Smooth muscle cell (in vitro differentiated cells): ENCODE measurements at regions not wholly inside any gene's neighbourhood (a gene's known extent, or its start where the extent isn't known, plus 50 kb on each side); places are given as distances from the start of the nearest gene placed in this dataset.

Experiments
- DNase-seq: peaks from one replicate; lab custom pipeline; 2025; ENCODE audit not compliant: unreplicated experiment; lab: John Stamatoyannopoulos, UW
- H2AFZ ChIP-seq: fragments of 200-600 bp; sonication (generic); 2 replicates; pipeline ENCODE4 v1.6.0; 2016; ENCODE audit warnings: antibody characterized with exemption, low read depth, mild to moderate bottlenecking
- H3F3A ChIP-seq: fragments of 200-600 bp; sonication (generic); 2 replicates; pipeline ENCODE4 v1.6.0; 2017; ENCODE audit warnings: antibody characterized with exemption, low read depth
- H3K27ac ChIP-seq: fragments of 200-600 bp; sonication (generic); 2 replicates; pipeline ENCODE4 v1.5.1; 2016; ENCODE audit warnings: low read depth, mild to moderate bottlenecking
- H3K27me3 ChIP-seq: fragments of 200-600 bp; sonication (generic); 2 replicates; pipeline ENCODE4 v1.6.1; 2016; ENCODE audit warnings: low read depth, mild to moderate bottlenecking
- H3K36me3 ChIP-seq: fragments of 200-600 bp; sonication (generic); 2 replicates; pipeline ENCODE4 v1.5.1; 2016; ENCODE audit warnings: low read depth
- H3K4me1 ChIP-seq: fragments of 200-600 bp; sonication (generic); 2 replicates; pipeline ENCODE4 v1.5.1; 2016; ENCODE audit warnings: low read depth
- H3K4me2 ChIP-seq: fragments of 200-600 bp; sonication (generic); 2 replicates; pipeline ENCODE4 v1.6.0; 2016; ENCODE audit warnings: mild to moderate bottlenecking
- H3K4me3 ChIP-seq: fragments of 200-600 bp; sonication (generic); 2 replicates; pipeline ENCODE4 v1.5.1; 2016; ENCODE audit warnings: mild to moderate bottlenecking
- H3K79me2 ChIP-seq: fragments of 200-600 bp; sonication (generic); 2 replicates; pipeline ENCODE4 v1.6.0; 2016; ENCODE audit warnings: low read depth, mild to moderate bottlenecking
- H3K9ac ChIP-seq: fragments of 200-600 bp; sonication (generic); 2 replicates; pipeline ENCODE4 v1.6.0; 2016; ENCODE audit warnings: low read depth
- H3K9me3 ChIP-seq: fragments of 200-600 bp; sonication (generic); replicated peaks from 2 replicates; pipeline ENCODE4 v1.5.1; 2016; ENCODE audit warnings: low read depth
- H4K20me1 ChIP-seq: fragments of 200-600 bp; sonication (generic); 2 replicates; pipeline ENCODE4 v1.6.0; 2016; ENCODE audit warnings: low read depth
- CTCF ChIP-seq: fragments of 200-600 bp; sonication (generic); IDR thresholded peaks from 2 replicates; pipeline ENCODE4 v1.5.1; 2017; ENCODE audit warnings: borderline replicate concordance, mild to moderate bottlenecking, antibody characterized with exemption; ENCODE audit not compliant: insufficient read depth, poor library complexity, severe bottlenecking
- WGBS: methylation state at CpG from one replicate; pipeline ENCODE4 v1.1.7; 2016; ENCODE audit warnings: low lambda C conversion rate; 5-methylcytosine and 5-hydroxymethylcytosine counted together

GRCh38 chr18:73991570-73991969 is 156.1 kb downstream of the FBXO15 start:
- no peak overlapping the region for H3K9ac ChIP-seq
- H3K4me2 ChIP-seq, result no peak overlapping the region
- H3K4me1 ChIP-seq, result no peaks in the 10 kb centered on the region
- no peaks in the 10 kb centered on the region for H3F3A ChIP-seq
- 74% methylated on average over 2 of the region's 2 CpGs for WGBS
- no peaks in the 10 kb centered on the region for H3K27me3 ChIP-seq
- no peak overlapping the region for H3K27ac ChIP-seq
- H4K20me1 ChIP-seq, result no peaks in the 10 kb centered on the region
- H2AFZ ChIP-seq, result no peak overlapping the region
- no peak overlapping the region for H3K4me3 ChIP-seq
- no peak for TF ChIP-seq CTCF
- no peaks in the 10 kb centered on the region for H3K9me3 ChIP-seq
- DNase-seq, result no peak
- H3K36me3 ChIP-seq, result no peaks in the 10 kb centered on the region
- no peaks in the 10 kb centered on the region for H3K79me2 ChIP-seq

GRCh38 chr18:73990258-73990657 is 157.4 kb downstream of the FBXO15 start:
- no peaks in the 10 kb centered on the region for H3K79me2 ChIP-seq
- DNase-seq, result no peak

GRCh38 chr18:73987247-73987980 is 160.2 kb downstream of the FBXO15 start:
- Histone ChIP-seq H3K36me3 (no peaks in the 10 kb centered on the region), H3K27me3 (no peaks in the 10 kb centered on the region), H3K27ac (no peak overlapping the region), H3K4me2 (no peak overlapping the region), H3K4me1 (no peaks in the 10 kb centered on the region), H2AFZ (no peak overlapping the region), H3K9me3 (no peaks in the 10 kb centered on the region), H3K4me3 (no peak overlapping the region), H3K9ac (no peak overlapping the region), H3K79me2 (no peaks in the 10 kb centered on the region), H3F3A (no peaks in the 10 kb centered on the region), H4K20me1 (no peaks in the 10 kb centered on the region)
- no peak for DNase-seq
- 55% methylated on average over 2 of the region's 2 CpGs for WGBS
- TF ChIP-seq CTCF, result no peak

More at GRCh38 chr18:73990258-73990657, 157.4 kb downstream of the FBXO15 start:
- no peaks in the 10 kb centered on the region for H4K20me1 ChIP-seq
- no peaks in the 10 kb centered on the region for H3K4me1 ChIP-seq
- H3K36me3 ChIP-seq, result no peaks in the 10 kb centered on the region
- no peaks in the 10 kb centered on the region for H3F3A ChIP-seq
- H2AFZ ChIP-seq, result no peak overlapping the region
- 95% methylated on average over 6 of the region's 6 CpGs for WGBS
- no peak overlapping the region for H3K9ac ChIP-seq
- H3K27me3 ChIP-seq, result no peaks in the 10 kb centered on the region
- no peaks in the 10 kb centered on the region for H3K9me3 ChIP-seq
- H3K4me3 ChIP-seq, result no peak overlapping the region
- H3K27ac ChIP-seq, result no peak overlapping the region
- no peak overlapping the region for H3K4me2 ChIP-seq
- no peak for TF ChIP-seq CTCF

- Histone ChIP-seq H3K36me3 (no peaks in the 10 kb centered on the region), H3K27ac (no peak overlapping the region), H3K9ac (no peak overlapping the region), H2AFZ (peak overlapping the region; percentile 11), H3K79me2 (no peaks in the 10 kb centered on the region), H3F3A (no peaks in the 10 kb centered on the region), H3K9me3 (no peaks in the 10 kb centered on the region), H3K4me3 (no peak overlapping the region), H4K20me1 (no peaks in the 10 kb centered on the region), H3K4me1 (no peaks in the 10 kb centered on the region), H3K27me3 (no peaks in the 10 kb centered on the region), H3K4me2 (no peak overlapping the region)
- no peak for TF ChIP-seq CTCF
- DNase-seq, result no peak
- WGBS, result 62% methylated on average over 3 of the region's 3 CpGs
These were observed 160.9 kb downstream of the FBXO15 start for GRCh38 chr18:73986711-73987110.
